ENCODE measurements at regions not wholly inside any gene's neighbourhood (a gene's known extent, or its start where the extent isn't known, plus 50 kb on each side); places are given as distances from the start of the nearest gene placed in this dataset.

- no peaks in the 10 kb centered on the region for H3K79me2 ChIP-seq (ENCODE audit: control insufficient read depth, insufficient read depth, low read length)
- no peaks in the 10 kb centered on the region for H3K9me1 ChIP-seq (ENCODE audit: control insufficient read depth, extremely low read depth, insufficient read depth, low read length)
- DNase-seq (ENCODE audit: low read depth, low spot score): no peak
- H3K27ac ChIP-seq (ENCODE audit: control insufficient read depth, insufficient read depth, low read length): no peak overlapping the region
- dilution Hi-C loops (cut with MboI; ENCODE audit: extremely low pct_ligation_motif_present, low sequenced_read_pairs): no loop called here
- no peak for FAIRE-seq
- no peak overlapping the region for H3K9ac ChIP-seq (ENCODE audit: control insufficient read depth, extremely low read depth, insufficient read depth, low read length)
- H3K27me3 ChIP-seq (ENCODE audit: control insufficient read depth, extremely low read depth, insufficient read depth, low read length): no peaks in the 10 kb centered on the region
- no peak overlapping the region for H3K4me3 ChIP-seq (ENCODE audit: control insufficient read depth in 2 of 3, extremely low read depth in 1 of 3, insufficient read depth in 2 of 3, low read depth in 1 of 3, low read length in 3 of 3)
- H2AFZ ChIP-seq (ENCODE audit: control insufficient read depth, low read length): no peak overlapping the region
- H3K4me2 ChIP-seq (ENCODE audit: control insufficient read depth, extremely low read depth, insufficient read depth, low read depth, low read length): no peak overlapping the region
- no peaks in the 10 kb centered on the region for H3K36me3 ChIP-seq (ENCODE audit: control insufficient read depth in 2 of 2, extremely low read depth in 1 of 2, insufficient read depth in 2 of 2, low read length in 2 of 2)
- H4K20me1 ChIP-seq (ENCODE audit: control insufficient read depth, extremely low read depth, insufficient read depth, low read length): no peaks in the 10 kb centered on the region
- no peaks in the 10 kb centered on the region for H3K9me3 ChIP-seq (ENCODE audit: control insufficient read depth, low read depth, low read length)
- TF ChIP-seq EZH2 (IDR thresholded peaks at IDR 0.05; ENCODE audit: low read length) (no peak), CTCF (optimal IDR thresholded peaks at IDR 0.05 in 1 of 3, IDR thresholded peaks at IDR 0.05 in 1 of 3, conservative IDR thresholded peaks at IDR 0.05 in 1 of 3; ENCODE audit: extremely low read depth in 1 of 3, insufficient read depth in 2 of 3, low read length in 3 of 3) (no peak)
- peaks cover 12% of the 10 kb centered on the region for H3K4me1 ChIP-seq (ENCODE audit: control insufficient read depth, extremely low read depth, insufficient read depth, low read length)
Measured at GRCh38 chr4:4640692-4641091, 98.8 kb upstream of the STX18 start.

GRCh38 chr4:4639370-4639769 is 97.5 kb upstream of the STX18 start:
- Histone ChIP-seq H3K9me3 (ENCODE audit: control insufficient read depth, low read depth, low read length) (no peaks in the 10 kb centered on the region), H3K27me3 (ENCODE audit: control insufficient read depth, extremely low read depth, insufficient read depth, low read length) (no peaks in the 10 kb centered on the region), H4K20me1 (ENCODE audit: control insufficient read depth, extremely low read depth, insufficient read depth, low read length) (no peaks in the 10 kb centered on the region), H3K4me1 (ENCODE audit: control insufficient read depth, extremely low read depth, insufficient read depth, low read length) (peaks cover 9% of the 10 kb centered on the region), H3K4me2 (ENCODE audit: control insufficient read depth, extremely low read depth, insufficient read depth, low read depth, low read length) (no peak overlapping the region), H2AFZ (ENCODE audit: control insufficient read depth, low read length) (no peak overlapping the region), H3K9ac (ENCODE audit: control insufficient read depth, extremely low read depth, insufficient read depth, low read length) (no peak overlapping the region), H3K36me3 (ENCODE audit: control insufficient read depth in 2 of 2, extremely low read depth in 1 of 2, insufficient read depth in 2 of 2, low read length in 2 of 2) (no peaks in the 10 kb centered on the region), H3K79me2 (ENCODE audit: control insufficient read depth, insufficient read depth, low read length) (no peaks in the 10 kb centered on the region), H3K9me1 (ENCODE audit: control insufficient read depth, extremely low read depth, insufficient read depth, low read length) (no peaks in the 10 kb centered on the region), H3K4me3 (ENCODE audit: control insufficient read depth in 2 of 3, extremely low read depth in 1 of 3, insufficient read depth in 2 of 3, low read depth in 1 of 3, low read length in 3 of 3) (no peak overlapping the region), H3K27ac (ENCODE audit: control insufficient read depth, insufficient read depth, low read length) (no peak overlapping the region)
- FAIRE-seq (no peak), DNase-seq (ENCODE audit: low read depth, low spot score) (no peak)
- dilution Hi-C loops (cut with MboI; ENCODE audit: extremely low pct_ligation_motif_present, low sequenced_read_pairs): no loop called here
- TF ChIP-seq EZH2 (IDR thresholded peaks at IDR 0.05; ENCODE audit: low read length) (no peak), CTCF (optimal IDR thresholded peaks at IDR 0.05 in 1 of 3, IDR thresholded peaks at IDR 0.05 in 1 of 3, conservative IDR thresholded peaks at IDR 0.05 in 1 of 3; ENCODE audit: extremely low read depth in 1 of 3, insufficient read depth in 2 of 3, low read length in 3 of 3) (no peak)
